ENCODE measurements at regions not wholly inside any gene's neighbourhood (a gene's known extent, or its start where the extent isn't known, plus 50 kb on each side); places are given as distances from the start of the nearest gene placed in this dataset.

GRCh38 chrX:973010-973632, 239.3 kb downstream of the CRLF2 start:
- TF ChIP-seq POLR2A (IDR thresholded peaks at IDR 0.05) = no peak
- no peak for TF ChIP-seq CTCF (IDR thresholded peaks at IDR 0.05)
- Histone ChIP-seq H3K4me1 (replicated peaks in 1 of 2) (no peaks in the 10 kb centered on the region), H3K27ac (no peak overlapping the region), H3K27me3 (no peaks in the 10 kb centered on the region), H3K4me3 (no peak overlapping the region), H3K9me3 (replicated peaks in 1 of 3) (no peaks in the 10 kb centered on the region), H3K36me3 (replicated peaks in 1 of 2) (no peaks in the 10 kb centered on the region)
- 57 to 70% (median 65%) methylated on average over 21 to 23 of the region's 23 CpGs for WGBS, 4 donors
- intact Hi-C loops (cut with DNase I) = no loop called here
- no peak for DNase-seq

DNA sequence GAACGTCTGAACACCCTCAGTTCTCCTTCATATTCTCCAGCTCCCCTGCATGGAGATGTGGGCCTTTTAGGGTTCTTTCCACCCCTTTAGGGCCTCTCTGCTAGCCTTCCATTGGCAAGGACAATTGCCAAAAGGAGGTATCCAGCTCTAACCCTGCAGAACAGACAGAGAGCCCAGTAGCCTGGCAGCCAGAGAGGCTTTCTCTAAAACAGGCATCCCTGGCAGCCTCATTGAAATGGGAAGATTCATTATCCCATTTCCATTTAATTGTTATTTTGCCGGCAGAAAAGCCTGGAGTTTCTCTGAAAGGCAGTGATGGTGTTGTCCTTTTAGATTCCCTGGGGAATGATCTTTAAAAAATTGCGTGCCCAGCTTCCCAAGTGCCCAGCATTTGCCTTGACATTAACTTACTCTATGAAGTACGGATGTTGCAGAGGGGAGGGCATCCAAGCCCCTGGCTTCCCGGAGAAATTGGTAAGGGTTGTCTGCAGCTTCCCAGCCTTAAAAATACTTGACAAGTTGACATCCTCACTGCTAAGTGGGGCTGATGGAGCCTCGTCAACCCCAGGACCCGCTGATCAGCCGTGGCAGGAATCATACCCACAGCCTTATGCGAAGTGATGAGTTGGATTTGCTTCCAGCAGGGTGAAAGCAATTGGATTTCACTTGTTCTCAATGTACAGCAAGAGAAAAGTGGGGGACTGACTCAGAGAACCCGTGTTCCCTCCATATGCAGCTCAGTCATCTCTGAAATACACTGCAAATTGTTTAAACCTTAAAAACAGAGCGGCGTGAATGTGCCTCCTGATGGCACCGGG, 244.1 kb downstream of the CRLF2 start:
- intact Hi-C loops (cut with DNase I) = no loop called here
- TF ChIP-seq CTCF (IDR thresholded peaks at IDR 0.05) = no peak
- TF ChIP-seq POLR2A (IDR thresholded peaks at IDR 0.05) = no peak
- no peaks in the 10 kb centered on the region for H3K36me3 ChIP-seq (replicated peaks in 1 of 2)
- H3K27ac ChIP-seq = no peak overlapping the region
- no peak overlapping the region for H3K4me3 ChIP-seq
- WGBS, 4 donors = 66 to 70% (median 67%) methylated on average over 13 of the region's 13 CpGs
- H3K27me3 ChIP-seq = peaks cover 7% of the 10 kb centered on the region
- H3K9me3 ChIP-seq (replicated peaks in 1 of 3) = no peaks in the 10 kb centered on the region
- H3K4me1 ChIP-seq (replicated peaks in 1 of 2) = no peaks in the 10 kb centered on the region
- no peak for DNase-seq

DNA sequence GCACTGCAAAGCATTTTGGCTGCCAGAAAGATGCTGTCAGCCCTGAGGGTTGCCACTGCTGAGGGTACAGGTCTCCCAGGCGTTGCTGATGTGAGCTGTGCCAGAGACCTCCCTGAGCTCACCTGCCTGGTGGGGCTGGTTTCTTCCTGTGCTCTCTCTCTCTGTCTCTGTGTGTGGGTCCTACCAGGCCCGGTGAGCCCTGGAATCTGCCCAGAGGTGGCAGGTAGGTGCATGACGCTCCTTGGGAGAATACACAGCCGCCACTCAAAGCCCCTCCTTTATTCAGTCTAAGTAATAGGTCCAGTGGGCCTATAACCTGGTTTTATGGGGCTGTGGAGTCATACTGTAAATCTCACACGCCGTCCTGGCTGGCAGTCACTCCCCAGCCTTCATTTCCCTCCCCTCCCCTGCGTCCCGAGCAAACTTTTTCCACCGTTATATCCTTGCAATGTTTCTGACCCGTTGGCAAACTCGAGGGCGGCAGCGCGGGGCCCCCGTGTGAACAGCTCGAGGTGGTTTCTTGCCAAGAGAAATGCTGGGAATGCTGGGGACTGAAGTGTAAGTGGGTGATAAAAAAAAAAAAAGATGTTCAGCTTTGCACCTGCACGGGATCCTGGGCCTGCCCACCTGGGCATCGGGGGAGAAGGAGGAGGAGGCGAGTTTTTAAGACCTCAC, 245.9 kb downstream of the CRLF2 start:
- H3K4me3 ChIP-seq = no peak overlapping the region
- intact Hi-C loops (cut with DNase I) = no loop called here
- no peak for TF ChIP-seq POLR2A (IDR thresholded peaks at IDR 0.05)
- no peak for TF ChIP-seq CTCF (IDR thresholded peaks at IDR 0.05)
- WGBS, 4 donors = 61 to 73% (median 70%) methylated on average over 19 of the region's 19 CpGs
- no peaks in the 10 kb centered on the region for H3K4me1 ChIP-seq (replicated peaks in 1 of 2)
- H3K9me3 ChIP-seq (replicated peaks in 1 of 3) = no peaks in the 10 kb centered on the region
- no peak for DNase-seq
- H3K36me3 ChIP-seq (replicated peaks in 1 of 2) = no peaks in the 10 kb centered on the region
- no peak overlapping the region for H3K27ac ChIP-seq
- H3K27me3 ChIP-seq = peaks cover 7% of the 10 kb centered on the region

DNA sequence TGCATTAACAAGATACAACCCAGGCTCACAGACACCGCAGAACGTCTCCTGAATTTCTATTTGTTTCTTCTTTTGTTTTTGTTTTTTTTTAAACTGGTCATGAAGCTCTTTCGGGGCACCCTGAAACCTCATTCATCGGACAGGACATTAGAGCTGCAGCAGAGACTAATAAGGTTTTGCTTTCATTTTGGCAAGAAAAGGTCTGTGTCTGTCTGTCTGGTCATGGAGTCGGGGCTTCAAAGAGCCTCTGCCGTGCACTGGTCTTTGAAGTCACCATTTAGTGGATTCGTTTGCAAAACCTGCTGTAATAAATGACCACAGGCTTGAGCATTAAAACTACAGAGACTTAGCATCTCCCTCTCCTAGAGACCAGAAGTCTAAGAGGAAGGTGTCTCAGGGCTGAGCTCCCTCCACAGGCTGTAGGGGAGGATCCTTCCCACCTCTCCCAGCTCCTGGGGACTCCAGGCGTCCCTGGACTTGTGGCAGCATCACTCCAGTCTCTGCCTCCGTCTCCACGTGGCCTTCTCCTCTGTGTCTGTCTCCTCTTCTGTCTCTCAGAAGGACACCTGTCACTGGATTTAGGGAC, 247.5 kb downstream of the CRLF2 start:
- no peak for DNase-seq
- Histone ChIP-seq H3K27me3 (peaks cover 7% of the 10 kb centered on the region), H3K27ac (no peak overlapping the region), H3K36me3 (replicated peaks in 1 of 2) (no peaks in the 10 kb centered on the region), H3K4me3 (no peak overlapping the region), H3K9me3 (replicated peaks in 1 of 3) (no peaks in the 10 kb centered on the region), H3K4me1 (replicated peaks in 1 of 2) (no peaks in the 10 kb centered on the region)
- 27 to 33% (median 31%) methylated on average over 9 to 10 of the region's 10 CpGs for WGBS, 4 donors
- TF ChIP-seq POLR2A (IDR thresholded peaks at IDR 0.05) (no peak), CTCF (IDR thresholded peaks at IDR 0.05) (no peak)
- intact Hi-C loops (cut with DNase I) = no loop called here

All from adrenal gland (tissue), 9 donors.